ENCODE measurements at regions not wholly inside any gene's neighbourhood (a gene's known extent, or its start where the extent isn't known, plus 50 kb on each side); places are given as distances from the start of the nearest gene placed in this dataset.
A peak's percentile ranks its signal among the peaks of the same experiment; 100 is the strongest.

- Histone ChIP-seq H3K4me2 (no peak overlapping the region), H3K27me3 (no peaks in the 10 kb centered on the region), H3K9me3 (ENCODE audit: low read depth) (no peaks in the 10 kb centered on the region), H2AFZ (replicated peaks) (no peak overlapping the region), H3K79me2 (ENCODE audit: low read depth) (no peaks in the 10 kb centered on the region), H3K9ac (no peak overlapping the region), H3F3A (ENCODE audit: low read depth) (no peaks in the 10 kb centered on the region), H4K20me1 (ENCODE audit: low read depth) (no peaks in the 10 kb centered on the region), H3K4me1 (no peaks in the 10 kb centered on the region), H3K4me3 (no peak overlapping the region), H3K27ac (no peak overlapping the region), H3K36me3 (no peaks in the 10 kb centered on the region)
- Mint-ChIP-seq H3K4me1 (no peaks in the 10 kb centered on the region), H3K27me3 (ENCODE audit: insufficient read depth, low read depth) (peaks cover 2% of the 10 kb centered on the region), H3K27ac (no peak overlapping the region), H3K4me3 (no peak overlapping the region), H3K9me3 (peaks cover 2% of the 10 kb centered on the region), H3K36me3 (peaks cover 2% of the 10 kb centered on the region)
- TF ChIP-seq CTCF (IDR thresholded peaks at IDR 0.05) (no peak), EZH2phosphoT487 (IDR thresholded peaks at IDR 0.05) (no peak), EZH2 (IDR thresholded peaks at IDR 0.05) (no peak)
- DNase-seq (ENCODE audit: low spot score): no peak
These were observed 274.0 kb upstream of the DSEL start for GRCh38 chr18:67790527-67790926.

GRCh38 chr18:67789165-67789545, 272.6 kb upstream of the DSEL start:
- peaks cover 2% of the 10 kb centered on the region for H3K36me3 Mint-ChIP-seq
- no peak overlapping the region for H3K27ac ChIP-seq
- H3K36me3 ChIP-seq: no peaks in the 10 kb centered on the region
- H3K9ac ChIP-seq: no peak overlapping the region
- H3K4me1 Mint-ChIP-seq: peaks cover under 1% of the 10 kb centered on the region
- H3K27me3 ChIP-seq: no peaks in the 10 kb centered on the region
- H3K4me3 Mint-ChIP-seq: no peak overlapping the region
- TF ChIP-seq CTCF (IDR thresholded peaks at IDR 0.05) (no peak), EZH2 (IDR thresholded peaks at IDR 0.05) (no peak), EZH2phosphoT487 (IDR thresholded peaks at IDR 0.05) (no peak)
- H3F3A ChIP-seq (ENCODE audit: low read depth): no peaks in the 10 kb centered on the region
- H3K79me2 ChIP-seq (ENCODE audit: low read depth): no peaks in the 10 kb centered on the region
- no peak for DNase-seq (ENCODE audit: low spot score)
- H3K27me3 Mint-ChIP-seq (ENCODE audit: insufficient read depth, low read depth): peaks cover 2% of the 10 kb centered on the region
- H4K20me1 ChIP-seq (ENCODE audit: low read depth): no peaks in the 10 kb centered on the region
- H3K4me1 ChIP-seq: no peaks in the 10 kb centered on the region
- no peak overlapping the region for H3K4me2 ChIP-seq
- peaks cover 2% of the 10 kb centered on the region for H3K9me3 Mint-ChIP-seq
- no peak overlapping the region for H3K4me3 ChIP-seq
- H3K9me3 ChIP-seq (ENCODE audit: low read depth): no peaks in the 10 kb centered on the region
- no peak overlapping the region for H3K27ac Mint-ChIP-seq
- H2AFZ ChIP-seq (replicated peaks): no peak overlapping the region

- H3K9me3 Mint-ChIP-seq: peaks cover 2% of the 10 kb centered on the region
- H3K4me2 ChIP-seq: no peak overlapping the region
These were observed 272.0 kb upstream of the DSEL start for GRCh38 chr18:67788310-67789164.

More at GRCh38 chr18:67788310-67789164, 272.0 kb upstream of the DSEL start:
- peaks cover 5% of the 10 kb centered on the region for H3K4me1 Mint-ChIP-seq
- no peaks in the 10 kb centered on the region for H3K4me1 ChIP-seq
- peaks cover 2% of the 10 kb centered on the region for H3K27me3 Mint-ChIP-seq (ENCODE audit: insufficient read depth, low read depth)
- peaks cover 2% of the 10 kb centered on the region for H3K36me3 Mint-ChIP-seq
- H3K4me3 ChIP-seq: no peak overlapping the region
- H3K79me2 ChIP-seq (ENCODE audit: low read depth): no peaks in the 10 kb centered on the region
- H3K27ac ChIP-seq: no peak overlapping the region
- no peaks in the 10 kb centered on the region for H3K27me3 ChIP-seq
- H4K20me1 ChIP-seq (ENCODE audit: low read depth): no peaks in the 10 kb centered on the region
- H3K9me3 ChIP-seq (ENCODE audit: low read depth): no peaks in the 10 kb centered on the region
- H3F3A ChIP-seq (ENCODE audit: low read depth): no peaks in the 10 kb centered on the region
- peak overlapping the region; percentile 23 for H2AFZ ChIP-seq (replicated peaks)
- H3K4me3 Mint-ChIP-seq: no peak overlapping the region
- no peak overlapping the region for H3K9ac ChIP-seq
- H3K27ac Mint-ChIP-seq: no peak overlapping the region
- DNase-seq (ENCODE audit: low spot score): no peak
- H3K36me3 ChIP-seq: no peaks in the 10 kb centered on the region
- no peak for TF ChIP-seq EZH2 (IDR thresholded peaks at IDR 0.05)
